CD8-positive, alpha-beta memory T cell (primary cell): ENCODE measurements at regions not wholly inside any gene's neighbourhood (a gene's known extent, or its start where the extent isn't known, plus 50 kb on each side); places are given as distances from the start of the nearest gene placed in this dataset.
"Not testable (repeated sequence)": the region's sequence is repeated elsewhere in the genome, so short reads cannot be mapped to it uniquely, and the experiment has no call there.

ENCODE experiments used
- CTCF ChIA-PET: fragments of 350-600 bp; sonication (Branson Sonifier 250); formaldehyde crosslinking; loops from one replicate; lab custom pipeline; 2021; ENCODE audit warnings: antibody characterized with exemption; lab: Charles Lee
- POLR2A ChIA-PET: fragments of 350-600 bp; sonication (Branson Sonifier 250); formaldehyde crosslinking; loops from one replicate; lab custom pipeline; 2021; ENCODE audit warnings: antibody characterized with exemption; lab: Charles Lee
- DNase-seq, 5 donors: peaks; one replicate each; pipeline versions ENCODE4 v3.0.0 to v3.0.0-alpha.2; 2020 to 2022; ENCODE audit warnings: mixed read lengths in 1 of 5
- H3K27ac ChIP-seq: one replicate; pipeline ENCODE4 v1.7.0; 2013; ENCODE audit warnings: low read depth, mild to moderate bottlenecking, low read length, moderate library complexity
- H3K27me3 ChIP-seq: 2 replicates; pipeline ENCODE4 v1.7.0; 2013; ENCODE audit warnings: low read length, mild to moderate bottlenecking; ENCODE audit not compliant: insufficient read depth, poor library complexity, severe bottlenecking
- H3K36me3 ChIP-seq: 2 replicates; pipeline ENCODE4 v1.7.0; 2013; ENCODE audit warnings: mild to moderate bottlenecking, low read length, moderate library complexity; ENCODE audit not compliant: insufficient read depth
- H3K4me1 ChIP-seq: 2 replicates; pipeline ENCODE4 v1.7.0; 2013; ENCODE audit warnings: mild to moderate bottlenecking, low read length, moderate library complexity; ENCODE audit not compliant: insufficient read depth
- H3K4me3 ChIP-seq: 2 replicates; pipeline ENCODE4 v1.7.0; 2013; ENCODE audit warnings: mild to moderate bottlenecking, low read length
- H3K9me3 ChIP-seq: 2 replicates; pipeline ENCODE4 v1.7.0; 2013; ENCODE audit warnings: mild to moderate bottlenecking, low read length
- H3K27ac Mint-ChIP-seq, 8 donors: one replicate each; pipeline ENCODE4 v1.8.0; 2020 to 2021; ENCODE audit warnings: mixed read lengths in 8 of 8, mild to moderate bottlenecking in 6 of 8, inconsistent platforms in 3 of 8, moderate library complexity in 3 of 8
- H3K27me3 Mint-ChIP-seq, 2 donors: one replicate each; pipeline ENCODE4 v1.8.0; 2020 to 2021; ENCODE audit warnings: mixed read lengths in 2 of 2, mild to moderate bottlenecking in 1 of 2, moderate library complexity in 1 of 2
- H3K36me3 Mint-ChIP-seq, 3 donors: one replicate each; pipeline ENCODE4 v1.8.0; 2020 to 2021; ENCODE audit warnings: mixed read lengths in 3 of 3, inconsistent platforms in 1 of 3, mild to moderate bottlenecking in 1 of 3
- H3K4me1 Mint-ChIP-seq, 3 donors: one replicate each; pipeline ENCODE4 v1.8.0; 2020 to 2021; ENCODE audit warnings: mixed read lengths in 3 of 3, inconsistent platforms in 1 of 3, mild to moderate bottlenecking in 1 of 3
- H3K4me3 Mint-ChIP-seq, 7 donors: one replicate each; pipeline ENCODE4 v1.8.0; 2020 to 2021; ENCODE audit warnings: mixed read lengths in 7 of 7, mild to moderate bottlenecking in 6 of 7, moderate library complexity in 4 of 7, inconsistent platforms in 2 of 7
- H3K9me3 Mint-ChIP-seq, 5 donors: one replicate each; pipeline ENCODE4 v1.8.0; 2020 to 2022; ENCODE audit warnings: mixed read lengths in 5 of 5, mild to moderate bottlenecking in 3 of 5, moderate library complexity in 2 of 5, inconsistent platforms in 1 of 5

DNA sequence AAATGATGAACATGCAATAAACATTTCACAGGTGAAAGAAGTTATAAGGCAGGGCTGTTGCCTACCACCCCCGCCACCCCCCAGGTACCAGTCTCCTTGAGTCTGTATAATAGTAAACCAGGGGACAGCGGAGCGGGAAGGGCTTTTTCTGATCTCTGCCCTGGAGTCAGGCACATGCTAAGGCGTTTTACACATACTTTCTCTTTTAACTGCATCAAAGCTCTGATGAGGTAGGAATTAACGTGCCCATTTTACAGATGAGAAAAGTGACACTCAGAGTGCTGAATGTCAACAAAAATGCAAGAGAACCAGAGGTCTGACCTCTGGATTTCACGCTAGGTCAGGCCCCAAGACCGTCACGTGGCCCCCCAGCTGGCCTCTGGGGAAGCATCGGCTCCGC, 94.3 kb upstream of the ASB18 start:
- POLR2A ChIA-PET, H3K4me1 ChIP-seq, H3K27me3 Mint-ChIP-seq, H3K36me3 ChIP-seq, H3K9me3 ChIP-seq, H3K27ac ChIP-seq, H3K36me3 Mint-ChIP-seq, H3K4me3 Mint-ChIP-seq, CTCF ChIA-PET, H3K4me3 ChIP-seq, DNase-seq, H3K9me3 Mint-ChIP-seq, H3K27me3 ChIP-seq: not testable (repeated sequence)
- Mint-ChIP-seq H3K4me1 (peaks cover 10 to 11% (median 10%) of the 10 kb centered on the region in 3 donors), H3K27ac (peak overlapping the region in 1 of 8 donors; percentile 15)

DNA sequence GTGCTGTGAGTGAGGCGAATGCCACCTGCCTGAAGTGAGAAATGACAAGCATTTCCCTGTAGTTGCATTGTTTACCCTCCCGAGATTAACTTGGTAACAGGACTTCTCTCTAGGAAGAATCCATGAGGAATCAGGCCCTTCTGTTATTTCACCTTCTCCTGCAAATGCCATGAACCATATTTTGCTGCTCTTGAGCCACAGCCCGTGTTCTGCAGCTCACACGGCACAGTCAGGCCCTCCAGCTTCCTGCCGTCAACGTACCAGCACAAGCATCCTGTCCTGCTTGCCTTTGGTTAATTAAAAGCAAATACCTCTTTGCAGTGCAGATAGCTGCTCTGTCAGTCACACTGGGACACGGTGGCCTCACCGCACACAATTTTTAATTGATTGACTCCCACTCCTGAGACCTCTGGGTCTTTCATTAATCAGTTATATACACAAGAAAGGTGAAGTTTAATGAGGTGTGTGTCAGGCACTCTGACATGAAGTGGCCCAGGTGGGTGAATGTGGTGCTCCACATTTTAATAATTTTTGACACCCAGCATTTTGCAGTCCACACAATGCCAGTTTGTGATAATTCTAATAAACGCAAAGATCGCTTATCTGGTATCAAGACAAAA, 95.3 kb upstream of the ASB18 start:
- no peaks in the 10 kb centered on the region for H3K27me3 Mint-ChIP-seq
- no peaks in the 10 kb centered on the region for H3K9me3 Mint-ChIP-seq
- Histone ChIP-seq H3K27ac (no peak overlapping the region), H3K4me3 (no peak overlapping the region), H3K9me3 (no peaks in the 10 kb centered on the region), H3K27me3 (no peaks in the 10 kb centered on the region), H3K36me3 (no peaks in the 10 kb centered on the region), H3K4me1 (no peaks in the 10 kb centered on the region)
- ChIA-PET POLR2A (no interaction called here), CTCF (no interaction called here)
- H3K4me1 Mint-ChIP-seq, result peaks cover 10 to 13% (median 13%) of the 10 kb centered on the region in 3 donors
- DNase-seq, result no peak
- peak overlapping the region in 2 of 7 donors; percentile 17 to 50 for H3K4me3 Mint-ChIP-seq
- H3K27ac Mint-ChIP-seq, result peak overlapping the region in 5 of 8 donors; percentile 3 to 84 (median 46)
- H3K36me3 Mint-ChIP-seq, result no peaks in the 10 kb centered on the region

DNA sequence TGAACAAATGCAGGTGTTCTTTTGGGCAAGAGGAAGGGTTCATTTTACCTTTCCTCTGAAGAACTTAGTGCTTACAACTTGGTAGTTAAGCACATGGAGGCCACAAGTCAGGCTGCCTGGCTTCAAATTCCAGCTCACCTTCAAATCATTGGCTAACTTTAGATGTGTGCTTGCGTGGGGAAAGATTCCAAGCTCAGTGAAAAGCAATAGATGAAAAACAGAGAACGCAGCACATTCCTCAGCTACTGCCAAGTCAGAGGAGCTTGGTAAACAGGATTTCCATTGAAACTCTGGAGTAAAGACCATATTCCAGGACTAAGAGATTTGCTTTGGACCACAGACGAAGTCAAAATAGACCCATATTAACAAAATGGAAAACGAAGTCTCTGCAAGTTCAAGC, 96.3 kb upstream of the ASB18 start:
- Histone ChIP-seq H3K27me3 (no peaks in the 10 kb centered on the region), H3K36me3 (no peaks in the 10 kb centered on the region), H3K4me3 (no peak overlapping the region), H3K9me3 (no peaks in the 10 kb centered on the region), H3K4me1 (peaks cover 1% of the 10 kb centered on the region), H3K27ac (no peak overlapping the region)
- H3K9me3 Mint-ChIP-seq, result no peaks in the 10 kb centered on the region
- ChIA-PET CTCF (interaction anchor here (1.2 kb wide), 1 partner anchor 209 kb away, joined by 3 read pairs; the partner anchor contains the start of gene ACKR3), POLR2A (no interaction called here)
- no peak for DNase-seq
- H3K27me3 Mint-ChIP-seq, result no peaks in the 10 kb centered on the region
- H3K4me1 Mint-ChIP-seq, result peaks cover 18 to 23% (median 20%) of the 10 kb centered on the region in 3 donors
- H3K4me3 Mint-ChIP-seq, result no peak overlapping the region
- H3K36me3 Mint-ChIP-seq, result no peaks in the 10 kb centered on the region
- H3K27ac Mint-ChIP-seq, result no peak overlapping the region

GRCh38 chr2:236363711-236364277, 99.6 kb upstream of the ASB18 start:
- peaks cover 27% of the 10 kb centered on the region for H3K4me1 ChIP-seq
- Mint-ChIP-seq H3K4me3 (no peak overlapping the region), H3K9me3 (no peaks in the 10 kb centered on the region), H3K27ac (peak overlapping the region in 1 of 8 donors; percentile 9), H3K36me3 (no peaks in the 10 kb centered on the region), H3K4me1 (peaks cover 45 to 53% (median 46%) of the 10 kb centered on the region in 3 donors), H3K27me3 (peaks cover 3 to 13% of the 10 kb centered on the region in 2 donors)
- ChIA-PET POLR2A (no interaction called here), CTCF (no interaction called here)
- H3K9me3 ChIP-seq, result no peaks in the 10 kb centered on the region
- H3K27me3 ChIP-seq, result no peaks in the 10 kb centered on the region
- H3K36me3 ChIP-seq, result no peaks in the 10 kb centered on the region
- H3K27ac ChIP-seq, result no peak overlapping the region
- no peak for DNase-seq
- no peak overlapping the region for H3K4me3 ChIP-seq

GRCh38 chr2:236365258-236366048, 101.2 kb upstream of the ASB18 start:
- H3K9me3 Mint-ChIP-seq, result no peaks in the 10 kb centered on the region
- peak overlapping the region in 6 of 7 donors; percentile 65 to 90 (median 82) for H3K4me3 Mint-ChIP-seq
- peak overlapping the region in 2 of 8 donors; percentile 21 to 92 for H3K27ac Mint-ChIP-seq
- peak overlapping the region; percentile 27 for H3K4me3 ChIP-seq
- ChIA-PET CTCF (interaction anchor here (0.8 kb wide), 1 partner anchor 12 kb away, joined by 3 read pairs; no protein-coding TSS in a partner anchor), POLR2A (no interaction called here)
- H3K27ac ChIP-seq, result no peak overlapping the region
- H3K4me1 Mint-ChIP-seq, result peaks cover 36 to 43% (median 37%) of the 10 kb centered on the region in 3 donors
- peaks cover 27% of the 10 kb centered on the region for H3K4me1 ChIP-seq
- H3K36me3 ChIP-seq, result no peaks in the 10 kb centered on the region
- peaks cover 4% of the 10 kb centered on the region for H3K27me3 ChIP-seq
- peaks cover 10 to 30% of the 10 kb centered on the region in 2 donors for H3K27me3 Mint-ChIP-seq
- no peak for DNase-seq
- no peaks in the 10 kb centered on the region for H3K9me3 ChIP-seq
- no peaks in the 10 kb centered on the region for H3K36me3 Mint-ChIP-seq

DNA sequence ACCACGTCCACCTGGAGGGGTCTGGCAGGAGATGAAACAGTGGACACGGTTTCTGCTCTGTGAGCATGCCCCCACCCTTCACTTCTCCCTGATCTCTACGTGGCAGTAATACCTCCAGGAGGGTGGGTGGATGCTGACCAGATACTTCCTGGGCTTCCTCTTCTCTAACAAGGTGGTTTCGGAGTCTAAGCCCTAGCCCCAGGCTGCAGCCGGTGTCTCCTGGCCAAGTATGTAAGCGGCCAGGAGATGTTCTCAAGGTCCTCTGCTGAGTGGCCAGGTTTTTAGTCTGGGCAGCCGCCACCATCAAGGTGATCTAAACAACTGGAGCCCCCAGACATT, 101.8 kb upstream of the ASB18 start:
- Histone ChIP-seq H3K9me3 (no peaks in the 10 kb centered on the region), H3K36me3 (no peaks in the 10 kb centered on the region), H3K4me1 (peaks cover 27% of the 10 kb centered on the region), H3K4me3 (peak overlapping the region; percentile 27), H3K27ac (no peak overlapping the region), H3K27me3 (peaks cover 4% of the 10 kb centered on the region)
- no peak for DNase-seq
- Mint-ChIP-seq H3K4me3 (peak overlapping the region; percentile 6 to 90 (median 82)), H3K27me3 (peaks cover 10 to 34% of the 10 kb centered on the region in 2 donors), H3K9me3 (no peaks in the 10 kb centered on the region), H3K36me3 (no peaks in the 10 kb centered on the region), H3K4me1 (peaks cover 36 to 43% (median 37%) of the 10 kb centered on the region in 3 donors), H3K27ac (peak overlapping the region in 5 of 8 donors; percentile 21 to 57 (median 34))
- ChIA-PET POLR2A (no interaction called here), CTCF (interaction anchor here (0.8 kb wide), 1 partner anchor 13 kb away, joined by 3 read pairs; no protein-coding TSS in a partner anchor)

- no peaks in the 10 kb centered on the region for H3K9me3 Mint-ChIP-seq
- H3K27me3 Mint-ChIP-seq, result peaks cover 10 to 35% of the 10 kb centered on the region in 2 donors
- peak in 3 of 5 donors; percentile 10 to 45 (median 38) for DNase-seq
- H3K4me3 Mint-ChIP-seq, result peak overlapping the region; percentile 6 to 90 (median 82)
- peak overlapping the region; percentile 27 for H3K4me3 ChIP-seq
- CTCF ChIA-PET, result interaction anchor here (0.8 kb wide), 1 partner anchor 13 kb away, joined by 3 read pairs; no protein-coding TSS in a partner anchor
- H3K9me3 ChIP-seq, result no peaks in the 10 kb centered on the region
- H3K36me3 Mint-ChIP-seq, result no peaks in the 10 kb centered on the region
- peaks cover 4% of the 10 kb centered on the region for H3K27me3 ChIP-seq
- no peaks in the 10 kb centered on the region for H3K36me3 ChIP-seq
- H3K4me1 ChIP-seq, result peaks cover 27% of the 10 kb centered on the region
- no peak overlapping the region for H3K27ac ChIP-seq
- POLR2A ChIA-PET, result no interaction called here
- peak overlapping the region in 5 of 8 donors; percentile 26 to 78 (median 43) for H3K27ac Mint-ChIP-seq
- peaks cover 36 to 43% (median 37%) of the 10 kb centered on the region in 3 donors for H3K4me1 Mint-ChIP-seq
These were observed 102.2 kb upstream of the ASB18 start for GRCh38 chr2:236366397-236366796.
